SHP77 (cell line): ENCODE measurements at regions not wholly inside any gene's neighbourhood (a gene's known extent, or its start where the extent isn't known, plus 50 kb on each side); places are given as distances from the start of the nearest gene placed in this dataset.

Experiments
- DNase-seq, 2 experiments: peaks; one replicate each; lab custom pipeline; 2025; lab: John Stamatoyannopoulos, UW

GRCh38 chr18:77329651-77330050 lies 80.0 kb downstream of the GALR1 start:
- no peak for DNase-seq

DNA sequence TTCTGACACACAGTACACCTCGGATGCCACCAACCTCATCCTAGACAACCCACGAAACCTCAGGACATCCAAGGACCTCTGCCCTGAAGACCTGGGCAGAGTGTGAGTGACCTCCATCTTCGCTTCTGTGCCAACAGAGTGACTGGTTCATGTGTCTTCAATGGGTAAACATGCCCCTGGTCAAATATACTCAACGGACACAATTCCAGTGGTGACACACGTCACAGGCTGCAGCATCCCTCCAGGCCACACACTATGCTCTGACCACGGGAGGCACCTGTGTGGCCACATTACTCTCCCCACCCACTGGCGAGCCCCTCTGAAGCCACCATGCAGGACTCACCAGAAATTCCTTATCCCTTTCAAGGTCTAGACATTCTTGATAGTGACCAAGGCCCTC lies 85.2 kb downstream of the GALR1 start:
- DNase-seq = no peak

GRCh38 chr18:77337604-77338003 lies 88.0 kb downstream of the GALR1 start:
- DNase-seq = no peak

DNA sequence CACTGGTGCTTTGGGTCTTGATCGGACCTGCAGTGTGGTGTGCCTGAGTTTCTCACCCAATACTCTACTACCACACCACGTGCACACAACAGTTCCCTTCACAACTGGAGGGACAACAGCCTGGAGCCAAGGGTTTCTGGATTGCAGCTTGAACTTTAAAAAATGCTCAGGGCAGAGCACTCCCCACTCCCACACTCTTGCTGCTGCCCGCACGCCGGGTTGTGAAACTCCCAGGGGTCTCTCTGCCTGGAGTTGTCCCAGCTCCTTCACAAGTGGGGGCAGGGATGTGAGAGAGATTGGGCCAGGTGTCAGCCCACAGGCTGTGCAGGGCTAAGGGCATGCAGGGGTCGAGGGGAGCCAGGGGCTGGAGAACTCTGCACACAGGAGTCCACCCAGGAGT lies 89.4 kb downstream of the GALR1 start:
- DNase-seq = no peak

DNA sequence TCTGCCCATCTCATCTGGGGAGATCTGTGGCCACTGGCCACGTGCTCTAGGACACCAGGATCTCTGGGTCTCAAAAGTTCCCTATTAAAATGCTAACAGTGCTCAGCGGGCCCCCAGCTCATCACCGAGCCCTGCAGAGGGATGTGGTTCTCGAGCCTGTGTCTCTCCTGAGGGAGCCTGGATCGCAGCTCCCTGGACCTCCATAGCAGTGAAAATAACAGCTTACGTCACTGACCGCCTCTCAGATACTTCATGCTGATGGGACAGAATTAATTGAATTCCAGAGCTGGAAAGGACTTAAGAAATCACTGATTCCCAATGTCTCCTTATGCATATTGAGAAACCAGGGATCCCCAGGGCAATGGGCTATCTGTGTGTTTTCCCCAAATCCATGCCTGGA lies 90.0 kb downstream of the GALR1 start:
- DNase-seq = no peak

DNA sequence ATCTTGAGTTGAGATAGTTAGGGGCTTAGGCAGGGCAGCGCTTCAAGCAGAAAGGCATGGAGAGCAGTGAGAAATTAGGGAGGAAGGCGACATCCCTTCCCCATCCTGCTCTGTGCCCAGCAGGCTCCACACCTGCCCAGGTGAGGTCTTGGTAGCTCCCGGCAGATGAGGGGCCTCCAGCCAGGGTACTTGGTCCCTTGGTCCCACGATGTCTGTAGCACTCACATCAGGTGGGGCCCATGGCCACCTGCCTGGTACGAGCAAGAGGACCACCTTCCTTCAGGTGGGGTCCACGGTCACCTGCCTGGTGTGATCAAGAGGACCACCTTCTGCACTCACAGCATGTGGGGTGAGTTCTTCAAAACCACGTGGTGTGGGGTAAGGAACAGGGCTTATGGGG lies 91.2 kb downstream of the GALR1 start:
- DNase-seq = no peak

DNA sequence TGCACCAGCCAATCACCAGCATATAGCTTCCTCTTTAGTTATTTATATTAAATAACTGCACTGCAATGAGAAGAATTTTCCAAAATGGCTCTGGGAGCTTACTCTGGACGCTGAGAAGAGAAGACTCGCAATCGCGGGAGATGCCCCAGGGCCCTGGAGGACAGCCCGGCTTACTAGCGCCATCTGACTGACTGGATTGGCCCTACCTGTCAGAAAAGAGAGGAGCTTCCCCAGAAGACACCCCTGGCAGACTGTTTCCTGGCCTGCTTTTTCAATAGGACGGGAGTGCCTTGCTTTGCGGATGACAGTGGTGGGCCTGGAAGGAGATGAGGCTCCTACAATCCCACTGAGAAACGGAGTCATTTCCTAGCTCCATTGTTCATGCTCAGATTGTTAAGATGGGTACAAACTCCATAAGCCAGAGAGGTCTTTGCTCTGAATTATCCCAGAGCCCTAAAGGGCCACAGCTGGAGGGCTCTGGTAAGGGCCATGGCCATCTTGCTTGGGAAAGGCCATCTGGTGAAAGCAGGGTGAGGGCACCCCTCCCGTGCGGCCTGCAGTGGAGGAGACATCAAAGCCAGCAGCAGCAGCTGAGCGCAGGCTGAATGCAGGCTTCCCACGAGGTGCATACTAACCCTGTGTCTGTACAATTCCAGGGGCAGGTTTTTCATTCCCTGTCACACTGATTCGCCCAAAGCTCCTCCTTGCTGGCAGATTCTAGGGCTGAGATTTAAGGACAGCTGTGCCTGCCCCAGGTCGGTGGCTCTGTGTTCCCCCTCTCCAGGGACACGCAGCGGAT lies 92.1 kb downstream of the GALR1 start:
- DNase-seq = no peak

GRCh38 chr18:77342736-77343135 lies 93.1 kb downstream of the GALR1 start:
- no peak for DNase-seq

DNA sequence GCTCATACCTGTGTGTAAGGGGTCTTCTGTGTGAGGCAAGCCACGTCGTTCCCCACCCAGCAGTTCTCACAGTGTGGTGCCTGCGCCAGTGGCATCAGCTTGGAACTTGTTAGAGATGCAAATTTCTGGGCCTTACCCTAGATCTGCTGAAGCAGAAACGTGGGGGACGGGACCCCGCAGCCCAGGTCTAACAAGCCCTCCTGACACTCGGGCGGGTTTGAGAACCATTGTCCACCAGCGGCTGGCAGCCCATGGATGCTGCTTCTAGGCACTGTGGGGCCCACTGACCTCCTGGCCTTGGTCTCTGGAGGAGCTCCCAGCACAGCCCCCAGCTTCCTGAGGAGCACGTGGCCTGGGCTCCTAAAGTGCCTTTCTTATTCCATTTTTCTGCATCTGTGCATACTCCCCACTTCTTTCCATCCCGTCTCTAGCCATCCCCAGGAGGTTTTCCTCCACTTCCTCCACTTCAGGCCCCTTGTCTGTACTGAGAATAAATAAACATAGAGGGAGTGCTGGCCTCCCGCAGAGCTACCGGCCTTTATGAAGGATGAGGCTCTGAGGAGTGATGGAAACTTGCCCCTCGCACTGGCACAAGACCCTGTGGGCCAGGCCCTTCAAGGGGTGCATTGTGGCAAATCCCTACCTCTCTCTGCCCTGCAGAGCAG lies 94.3 kb downstream of the GALR1 start:
- DNase-seq = no peak

GRCh38 chr18:77344786-77345500 lies 95.3 kb downstream of the GALR1 start:
- no peak for DNase-seq

- no peak for DNase-seq
Measured at GRCh38 chr18:77346208-77346810, 96.7 kb downstream of the GALR1 start.

- DNase-seq = peak in 1 of 2 experiments; percentile 10
Measured at GRCh38 chr18:77353349-77353748, 103.7 kb downstream of the GALR1 start.

GRCh38 chr18:77359561-77360314 lies 110.1 kb downstream of the GALR1 start:
- DNase-seq = no peak

GRCh38 chr18:77360315-77361190 lies 110.9 kb downstream of the GALR1 start:
- no peak for DNase-seq

DNA sequence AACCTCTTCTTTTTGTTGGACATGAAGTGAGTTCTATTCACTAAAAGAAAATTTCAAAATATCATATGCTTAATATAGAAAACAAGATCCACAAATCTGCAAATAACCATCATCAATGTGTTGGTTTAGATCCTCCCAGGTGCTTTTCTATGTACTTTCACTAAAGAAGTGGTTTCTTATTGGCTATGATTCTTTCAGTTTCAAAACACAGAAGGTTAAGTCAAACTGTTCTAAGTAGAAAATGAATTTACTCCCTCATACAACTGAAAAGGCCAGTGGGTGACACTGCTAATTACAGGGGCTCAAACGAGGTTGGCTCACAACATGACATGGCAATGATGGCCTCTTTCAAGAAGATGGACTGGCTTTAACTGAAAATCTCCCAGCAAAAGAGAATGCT lies 111.7 kb downstream of the GALR1 start:
- no peak for DNase-seq

DNA sequence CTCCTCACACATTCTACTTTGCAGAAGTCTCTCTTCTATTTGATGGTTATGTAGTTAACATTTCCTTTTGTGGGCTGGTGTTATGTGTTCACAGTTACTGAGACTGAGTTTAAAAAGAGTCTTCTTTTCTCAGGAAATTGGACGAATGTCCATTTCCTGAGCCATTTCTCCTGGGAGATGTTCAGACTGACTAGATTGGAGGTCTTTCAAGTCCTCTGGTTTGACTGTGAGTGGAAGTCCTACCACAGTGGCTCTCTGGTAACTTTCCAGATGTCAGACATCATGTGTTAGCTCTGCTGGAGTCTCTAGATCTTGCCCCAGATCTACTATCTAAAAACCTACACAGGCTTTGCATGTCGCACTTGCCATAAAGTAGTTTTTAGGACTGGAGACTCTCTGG lies 116.0 kb downstream of the GALR1 start:
- DNase-seq = no peak

- DNase-seq = no peak
Measured at GRCh38 chr18:77366067-77366719, 116.5 kb downstream of the GALR1 start.

DNA sequence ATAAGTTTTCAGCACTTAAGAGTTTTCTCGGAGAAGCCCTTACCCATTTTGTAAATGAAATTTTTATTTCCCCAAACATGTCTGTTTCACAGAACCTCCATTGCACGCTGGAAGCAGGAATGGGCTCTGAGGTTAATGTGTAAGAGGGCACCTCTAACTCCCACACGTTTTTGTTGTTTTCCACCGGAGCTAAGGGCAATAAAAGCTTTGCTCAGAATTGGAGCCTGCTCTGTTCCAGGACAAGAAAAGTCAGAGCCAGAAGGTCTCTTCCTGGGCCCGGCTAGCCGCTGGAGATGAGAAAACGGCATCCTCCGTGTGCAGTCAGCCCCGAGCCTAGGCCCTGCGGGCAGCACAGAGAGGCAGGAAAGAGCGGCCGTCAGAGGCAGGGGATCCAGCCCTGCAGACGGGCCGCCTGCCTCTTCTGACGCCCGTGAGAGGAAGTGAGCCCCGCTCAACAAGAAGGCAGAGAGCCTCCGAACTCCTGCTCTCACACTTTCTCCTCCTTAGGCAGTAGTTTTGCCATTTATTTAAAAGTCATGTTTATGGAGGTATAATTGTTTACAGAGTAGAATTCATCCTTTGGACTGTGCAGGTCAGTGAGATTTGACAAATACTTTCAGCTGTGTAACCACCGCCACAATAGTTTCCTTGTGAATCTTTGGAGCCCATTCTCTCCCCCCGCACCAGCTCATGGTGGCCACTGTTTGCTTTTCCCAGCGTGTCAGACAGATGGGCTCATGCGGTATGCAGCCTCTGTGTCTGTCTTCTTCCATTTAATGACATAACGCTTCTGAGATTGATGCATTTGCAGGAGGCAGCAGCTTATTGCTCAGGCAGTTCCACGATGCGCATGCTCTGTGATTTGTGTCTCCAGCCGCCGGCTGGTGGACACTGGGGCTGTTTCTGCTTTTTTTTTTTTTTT lies 117.3 kb downstream of the GALR1 start:
- peak; percentile 91 to 94 for DNase-seq

- no peak for DNase-seq
Measured at GRCh38 chr18:77369644-77370043, 120.0 kb downstream of the GALR1 start.
